HG03460 (cell line): ENCODE measurements at regions not wholly inside any gene's neighbourhood (a gene's known extent, or its start where the extent isn't known, plus 50 kb on each side); places are given as distances from the start of the nearest gene placed in this dataset.
"Not testable (repeated sequence)": the region's sequence is repeated elsewhere in the genome, so short reads cannot be mapped to it uniquely, and the experiment has no call there.

Experiments used
- ATAC-seq: cut with Tn5 transposase; IDR thresholded peaks from one replicate; pipeline ENCODE4 v1.9.1; 2021; ENCODE audit not compliant: unreplicated experiment

DNA sequence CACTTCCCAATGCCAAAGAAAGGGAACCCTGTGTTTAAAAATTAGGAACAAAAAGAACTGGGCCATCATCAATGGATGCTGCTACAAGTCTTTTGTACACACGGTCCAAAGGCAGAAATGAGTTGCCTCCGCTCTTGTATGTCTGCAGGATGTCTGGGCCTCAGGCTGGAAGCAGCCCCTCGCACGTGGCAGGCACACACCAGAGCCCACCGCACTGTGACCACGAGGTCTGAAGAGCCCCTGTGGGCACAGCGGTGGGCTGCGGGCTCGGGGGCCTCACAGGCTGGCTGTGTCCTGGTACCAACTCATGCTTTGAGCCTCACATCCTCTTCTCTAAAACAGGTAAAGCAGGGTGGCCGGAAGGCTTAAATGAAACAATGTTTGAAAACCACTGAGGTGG lies 309.3 kb downstream of the C16orf95 start:
- no peak for ATAC-seq

DNA sequence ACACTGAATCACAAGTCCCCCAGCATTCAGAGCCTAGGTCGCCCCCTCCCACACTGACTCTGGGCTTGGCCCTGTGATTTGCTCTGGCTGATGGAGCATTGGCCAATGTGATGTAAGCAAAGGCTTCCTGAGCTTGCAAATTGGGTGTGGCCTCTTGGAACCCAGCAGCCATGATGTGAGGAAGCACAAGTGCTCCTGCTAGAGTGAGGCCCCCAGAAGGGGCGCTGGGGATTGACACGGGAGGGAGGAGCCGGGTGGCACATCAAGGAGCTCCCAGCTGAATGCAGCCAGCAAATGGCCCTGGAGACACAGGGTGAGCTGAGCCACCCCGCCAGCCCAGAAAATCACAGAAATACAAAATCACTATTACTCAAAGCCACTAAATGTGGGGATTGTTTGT lies 308.5 kb downstream of the C16orf95 start:
- ATAC-seq: no peak

DNA sequence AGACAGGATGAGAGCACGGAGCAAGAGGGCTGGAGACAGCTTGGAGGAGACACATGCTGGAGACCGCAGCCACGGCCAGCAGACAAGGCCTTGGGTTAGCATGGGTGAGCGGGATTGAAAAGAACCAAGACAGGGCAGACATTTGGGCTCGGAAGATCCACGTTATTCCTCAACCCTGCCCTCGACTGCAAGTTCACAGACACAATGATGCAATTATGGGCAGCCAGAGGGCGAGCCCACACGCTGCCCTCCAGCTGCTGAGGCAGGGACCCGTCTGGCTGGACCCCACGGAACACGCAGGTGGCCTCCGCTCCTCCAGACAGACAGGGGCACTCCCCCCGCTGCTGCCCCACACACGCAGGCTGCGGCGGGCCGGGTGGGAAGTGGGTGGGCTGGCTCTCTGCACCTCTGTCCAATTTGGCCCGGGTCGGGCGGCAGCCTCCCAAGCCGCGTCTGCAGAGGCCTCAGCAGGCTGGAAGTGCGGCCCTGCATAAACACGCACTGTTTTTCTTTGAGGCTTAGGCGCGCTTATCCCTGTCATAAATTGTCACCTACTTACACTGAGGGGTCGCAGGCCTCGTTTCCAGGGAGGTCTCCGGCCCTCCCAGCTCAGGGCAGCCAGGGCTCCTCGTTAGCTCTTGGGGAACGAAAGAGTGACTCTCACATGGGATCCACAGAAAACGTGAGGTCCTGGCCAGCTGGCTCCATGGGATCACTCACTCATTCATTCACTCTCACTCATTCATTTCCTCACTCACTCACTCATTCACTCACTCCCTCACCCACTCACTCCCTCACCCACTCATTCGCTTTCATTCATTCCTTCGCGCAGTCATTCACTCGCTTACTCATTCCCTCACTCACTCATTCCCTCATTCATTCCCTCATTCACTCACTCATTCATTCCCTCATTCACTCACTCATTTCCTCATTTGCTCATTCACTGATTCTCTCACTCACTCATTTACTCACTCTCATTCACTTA lies 303.9 kb downstream of the C16orf95 start:
- ATAC-seq: no peak

DNA sequence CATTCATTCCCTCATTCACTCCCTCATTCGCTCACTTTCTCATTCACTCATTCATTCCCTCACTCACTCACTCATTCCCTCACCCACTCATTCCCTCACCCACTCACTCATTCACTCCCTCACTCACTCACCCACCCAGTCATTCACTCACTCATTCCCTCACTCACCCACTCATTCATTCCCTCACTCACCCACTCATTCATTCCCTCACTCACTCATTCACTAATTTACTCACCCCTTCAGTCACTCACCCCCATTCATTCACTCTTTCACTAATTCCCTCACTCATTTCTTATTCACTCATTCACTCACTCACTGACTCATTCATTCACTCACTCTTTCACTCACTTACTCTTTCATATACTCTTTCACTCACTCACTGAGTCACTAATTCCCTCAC lies 303.1 kb downstream of the C16orf95 start:
- no peak for ATAC-seq

DNA sequence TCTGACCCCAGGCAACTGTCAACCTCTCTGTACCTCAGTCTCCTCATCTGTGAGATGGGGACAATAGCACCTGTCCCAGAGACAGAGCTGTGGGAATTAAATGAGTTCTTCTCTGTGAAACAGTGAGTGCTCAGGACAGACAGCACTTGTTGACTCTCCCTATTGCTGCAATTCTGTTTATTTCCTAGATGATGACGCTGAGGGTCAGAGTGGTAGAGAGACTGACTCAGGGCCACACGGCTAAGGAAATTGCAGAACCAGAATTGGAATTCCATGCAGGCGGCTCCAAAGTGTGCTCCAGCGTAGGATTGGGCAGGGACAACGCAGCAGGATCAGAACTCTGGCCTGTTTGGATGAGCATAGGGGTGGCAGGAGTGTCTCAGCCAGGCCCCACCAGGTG lies 302.2 kb downstream of the C16orf95 start:
- ATAC-seq: no peak

DNA sequence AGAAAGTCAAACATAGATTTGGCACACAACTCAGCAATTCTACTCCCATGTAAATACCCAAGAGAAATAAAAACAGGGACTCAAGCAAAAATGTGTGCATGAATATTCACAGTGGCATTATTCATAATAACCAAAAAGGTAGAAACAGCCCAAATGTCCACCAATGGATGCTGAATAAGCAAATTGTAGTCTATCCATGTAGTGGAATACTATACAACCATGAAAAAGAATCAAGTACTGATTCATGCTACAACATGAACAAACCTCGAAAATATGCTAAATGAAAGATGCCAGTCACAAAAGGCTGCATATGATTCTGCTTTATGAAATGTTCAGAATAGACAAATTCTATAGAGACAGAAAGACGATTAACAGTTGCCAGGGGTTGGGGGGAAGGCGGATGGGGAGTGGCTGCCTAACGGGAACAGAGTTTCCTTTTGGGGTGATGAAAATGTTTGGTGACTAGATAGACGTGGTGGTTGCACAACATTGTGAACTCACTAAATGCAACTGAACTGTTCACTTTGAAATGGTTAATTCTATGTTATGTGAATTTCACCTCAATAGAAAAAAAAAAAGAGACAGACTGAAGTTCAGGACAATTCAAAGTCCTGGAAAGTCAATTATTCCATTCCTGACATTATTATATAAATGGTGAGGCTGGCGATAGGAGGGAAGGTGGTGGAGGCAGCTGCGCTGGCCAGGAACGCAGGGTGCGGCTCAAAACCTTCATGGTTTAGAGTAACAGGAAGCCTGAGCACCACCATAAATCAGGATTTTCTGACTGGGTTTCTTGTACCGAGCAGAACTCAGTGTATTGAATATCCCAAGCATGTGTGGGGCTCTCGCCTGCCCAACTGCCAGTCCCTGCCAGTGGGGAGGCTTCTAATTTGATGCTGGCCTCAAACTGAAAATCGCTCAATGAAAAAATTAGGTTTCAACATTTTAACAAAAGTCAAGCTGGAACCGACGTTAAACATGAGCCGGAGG lies 300.9 kb downstream of the C16orf95 start:
- ATAC-seq: no peak

DNA sequence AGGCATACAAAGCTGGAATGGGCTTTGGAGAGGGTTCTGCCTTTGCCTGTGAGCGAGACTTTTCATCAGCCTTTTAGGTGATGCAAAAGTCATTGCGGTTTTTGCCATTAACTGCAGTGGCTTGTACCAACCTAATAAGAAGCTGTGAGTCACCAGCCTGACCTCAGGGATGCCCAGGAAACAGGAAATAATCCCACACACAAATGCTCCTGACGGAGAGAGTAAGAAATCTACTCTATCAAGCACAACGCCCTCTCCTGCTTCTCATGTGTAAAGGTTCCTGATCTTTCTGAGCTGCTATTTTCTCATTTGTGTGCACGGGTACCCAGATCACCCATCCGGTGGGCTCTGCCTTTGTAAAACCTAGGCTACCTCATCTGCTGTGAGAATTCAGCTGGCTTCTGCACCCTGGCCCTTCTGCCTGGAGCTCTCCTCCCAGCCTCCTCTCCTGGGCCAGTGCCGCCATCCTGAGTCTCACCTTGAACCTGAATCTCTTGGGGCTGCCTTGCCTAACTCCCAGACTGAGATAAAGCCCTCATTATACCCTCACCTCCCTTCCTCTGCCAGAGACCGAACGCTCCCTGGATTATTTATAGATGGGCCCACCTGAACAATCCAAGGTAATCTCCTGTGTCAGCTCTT lies 299.7 kb downstream of the C16orf95 start:
- no peak for ATAC-seq

DNA sequence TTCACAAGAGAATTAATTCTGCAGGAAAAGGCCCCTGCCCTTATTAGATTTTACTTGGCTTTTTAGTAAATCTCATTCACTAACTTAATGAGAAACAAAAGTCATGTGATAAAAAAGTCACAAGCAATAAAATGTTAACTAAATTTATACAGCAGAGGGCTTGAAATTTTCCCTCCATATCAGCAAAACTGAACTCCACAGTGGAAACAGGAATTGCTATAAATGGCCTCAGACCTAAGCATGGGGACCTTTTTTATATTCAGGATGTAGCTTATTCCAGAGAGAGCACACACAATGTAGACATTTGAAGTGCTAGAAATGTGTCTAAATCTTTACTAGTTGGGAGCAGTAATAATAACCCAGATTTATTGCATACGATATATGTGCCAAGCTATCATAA lies 291.5 kb downstream of the C16orf95 start:
- no peak for ATAC-seq

DNA sequence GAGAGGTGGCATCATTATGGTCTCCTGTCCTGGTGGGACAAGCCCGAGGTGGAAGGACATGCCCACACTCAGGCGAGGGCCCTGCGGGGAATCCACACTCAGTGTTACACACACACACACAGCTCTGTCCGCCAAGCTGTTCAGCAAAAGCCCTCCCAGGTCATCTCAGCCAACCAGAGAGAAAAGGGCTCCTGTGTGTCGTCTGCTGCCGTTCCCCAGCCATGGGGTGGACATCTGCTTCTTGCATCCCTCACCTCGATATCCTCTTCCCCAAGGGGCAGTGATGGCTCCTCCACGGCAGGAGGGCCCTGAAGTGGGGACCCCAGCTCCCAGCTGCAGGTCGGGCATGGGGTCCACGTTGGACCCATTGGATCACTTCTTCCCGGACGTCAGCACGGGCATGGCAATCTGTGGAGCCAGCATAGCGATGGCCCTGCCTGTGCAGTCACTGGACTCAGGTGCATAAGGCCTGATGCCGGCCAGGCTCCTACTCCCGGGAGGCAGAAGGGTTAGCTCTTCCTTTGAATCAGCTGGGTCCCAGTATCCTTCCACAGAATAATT lies 290.1 kb downstream of the C16orf95 start:
- no peak for ATAC-seq

DNA sequence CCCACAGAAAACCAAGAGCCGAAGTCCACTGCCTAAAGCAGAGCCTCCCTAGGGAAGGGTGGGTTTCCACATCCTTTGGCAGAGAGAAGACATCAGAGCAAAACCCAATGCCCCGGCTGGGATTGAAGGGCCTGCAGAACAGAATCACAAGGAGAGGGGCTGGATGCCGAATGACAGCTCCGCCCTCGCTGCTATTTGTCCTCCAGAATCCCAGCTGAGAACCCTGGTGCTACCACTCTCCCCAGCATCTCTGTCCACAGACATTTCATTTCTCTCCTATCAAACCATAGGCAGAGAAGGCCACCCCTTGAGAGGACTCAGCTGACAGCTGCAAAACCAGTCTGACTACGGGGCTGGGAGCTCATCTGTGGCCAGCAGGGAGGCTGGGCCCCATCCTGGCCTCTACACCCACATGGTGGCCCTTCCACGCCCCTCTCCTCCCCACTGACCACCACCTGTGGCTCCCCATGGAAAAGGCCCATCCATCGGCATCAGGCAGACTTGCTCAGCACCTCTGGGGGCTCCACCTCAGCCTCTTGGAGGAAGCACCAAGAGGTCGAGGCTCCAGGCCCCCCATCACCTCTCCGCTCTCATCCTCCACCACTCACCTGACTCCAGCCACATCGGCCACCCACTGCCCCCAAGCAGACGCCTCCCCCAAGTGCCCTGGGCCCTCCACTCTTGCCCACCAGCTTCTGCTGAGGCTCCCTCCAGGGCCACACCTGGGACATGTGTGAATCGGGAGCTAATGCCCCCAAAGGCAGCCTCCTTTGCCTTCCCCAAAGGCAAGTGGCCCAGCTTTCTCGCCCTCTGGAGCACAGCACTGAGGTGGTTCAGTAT lies 288.5 kb downstream of the C16orf95 start:
- no peak for ATAC-seq

DNA sequence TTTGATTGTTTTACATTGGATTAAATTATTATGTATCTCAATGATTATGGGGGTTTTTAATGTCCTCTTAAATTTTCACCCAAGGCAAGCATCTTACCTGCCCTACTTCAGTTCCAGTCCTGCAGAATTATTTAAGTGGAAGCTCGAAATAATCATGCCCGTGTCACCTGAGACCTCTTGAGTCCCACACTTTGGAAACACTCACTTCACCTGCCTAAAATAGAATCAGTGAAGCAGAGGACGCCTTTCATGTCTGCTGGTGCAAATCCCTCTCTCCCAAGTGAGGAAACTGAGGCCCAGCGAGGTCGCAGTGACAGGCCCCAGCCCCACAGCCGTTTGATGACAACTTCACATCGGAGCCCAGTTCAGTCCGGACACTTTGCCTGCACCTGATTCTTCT lies 284.6 kb downstream of the C16orf95 start:
- no peak for ATAC-seq

DNA sequence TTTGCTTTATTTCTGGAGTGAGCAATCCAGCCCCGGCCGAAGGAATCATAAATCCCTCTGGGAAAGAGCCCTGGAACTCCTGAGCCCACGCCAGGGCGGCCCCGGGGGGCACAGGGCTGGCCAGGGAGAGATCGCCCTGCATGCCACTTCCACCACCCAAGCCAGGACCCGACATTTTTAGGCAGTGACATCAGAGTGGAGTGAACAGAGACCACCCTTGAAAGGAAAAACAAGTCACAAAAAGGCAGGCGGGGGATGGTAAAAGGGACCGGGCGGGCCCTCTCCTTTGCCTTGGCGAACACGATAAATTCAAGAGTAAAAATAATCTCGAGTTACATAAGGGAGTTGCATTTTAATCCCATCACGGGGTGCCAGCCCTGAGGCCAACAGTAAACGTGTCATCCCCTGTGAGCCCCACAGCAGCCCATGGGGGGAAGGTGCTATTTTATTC lies 284.1 kb downstream of the C16orf95 start:
- no peak for ATAC-seq

DNA sequence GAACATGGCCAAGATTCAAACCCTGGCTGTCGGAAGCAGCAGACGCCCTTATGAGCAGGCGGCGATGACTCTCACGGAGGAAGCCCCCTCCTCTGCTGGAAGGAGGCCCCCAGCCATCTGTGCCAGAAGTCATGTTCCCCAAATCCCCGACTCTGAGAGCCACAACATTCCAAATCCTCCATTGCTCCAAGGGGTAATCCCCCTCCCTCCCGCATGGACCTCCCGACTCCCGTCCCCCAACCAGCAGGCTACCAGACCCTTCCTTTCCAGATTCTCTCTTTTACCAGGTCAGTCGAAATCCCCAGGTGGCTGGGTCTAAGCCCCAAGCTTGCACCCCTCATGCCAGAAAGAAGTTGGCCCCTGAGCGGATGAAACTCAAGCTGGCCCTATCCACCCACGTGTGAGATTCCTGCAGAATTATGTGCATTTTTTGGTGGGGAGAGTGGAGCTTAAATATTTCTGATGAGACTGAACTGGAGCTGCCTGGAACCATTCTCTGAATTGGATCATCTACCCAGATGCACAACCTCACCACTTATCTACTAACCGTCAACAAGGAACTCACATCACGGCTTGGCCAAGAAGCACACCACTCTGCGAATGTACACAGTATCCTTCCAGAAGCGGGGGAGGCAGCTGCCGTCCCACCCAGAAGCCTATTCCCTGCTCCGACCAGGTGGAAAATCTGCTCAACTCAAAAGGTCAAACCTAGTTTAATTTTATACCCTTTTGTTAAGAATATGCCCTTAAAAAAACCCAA lies 283.5 kb downstream of the C16orf95 start:
- ATAC-seq: no peak

DNA sequence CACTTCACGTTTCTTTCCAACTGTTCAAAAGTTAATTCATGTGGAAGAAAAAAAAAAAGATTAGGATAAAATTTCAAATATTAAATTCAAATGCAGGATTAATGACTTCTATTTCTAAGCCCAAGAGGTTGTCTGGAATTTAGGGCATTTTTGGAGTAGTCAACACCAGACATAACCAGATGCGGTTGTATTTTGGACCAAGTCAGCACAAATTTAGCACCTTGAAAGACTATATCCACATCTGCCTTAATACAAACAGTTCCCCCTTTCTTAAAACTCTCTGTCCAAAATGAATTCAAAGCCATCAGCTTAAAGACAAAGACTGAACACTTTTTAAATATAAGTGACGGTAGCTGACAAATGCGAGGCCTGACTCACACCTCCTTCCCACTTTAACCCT lies 282.9 kb downstream of the C16orf95 start:
- ATAC-seq: no peak

DNA sequence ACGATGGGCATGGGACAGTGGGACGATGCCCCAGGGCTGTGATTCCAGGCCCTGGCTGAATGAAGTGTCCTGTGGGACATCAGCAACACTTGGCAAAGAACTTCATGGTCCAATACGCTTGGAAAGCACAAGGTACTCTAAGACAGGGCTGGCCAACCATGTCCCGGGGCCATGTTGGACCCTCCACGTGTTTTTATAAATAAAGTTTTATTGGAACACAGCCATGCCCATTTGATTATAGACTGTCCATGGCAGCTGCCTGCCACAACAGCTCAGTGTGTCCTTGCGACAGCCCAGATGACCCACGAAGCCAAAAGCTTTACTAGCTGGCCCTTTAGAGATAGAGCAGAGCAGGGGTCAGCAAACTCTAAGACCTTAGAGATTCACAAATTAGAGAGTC lies 282.1 kb downstream of the C16orf95 start:
- ATAC-seq: no peak

DNA sequence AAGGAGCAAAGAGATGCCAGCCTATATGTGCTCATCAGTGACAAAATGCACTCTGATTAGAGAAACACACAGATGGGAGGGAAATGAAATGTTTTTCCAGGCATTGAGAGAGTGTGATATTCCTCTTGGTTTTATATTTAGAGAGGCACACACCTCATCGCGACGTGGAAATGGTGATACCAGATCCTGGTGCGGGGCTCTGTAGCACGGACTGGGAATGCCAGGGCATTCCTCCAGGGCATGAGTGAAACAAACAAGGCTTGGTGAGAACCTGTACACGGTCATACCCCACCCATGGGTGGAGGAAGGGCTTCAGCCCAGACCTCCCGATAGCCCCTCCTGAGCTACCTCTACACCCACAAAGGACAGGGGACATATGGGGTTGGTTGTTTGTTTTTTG lies 280.2 kb downstream of the C16orf95 start:
- no peak for ATAC-seq

DNA sequence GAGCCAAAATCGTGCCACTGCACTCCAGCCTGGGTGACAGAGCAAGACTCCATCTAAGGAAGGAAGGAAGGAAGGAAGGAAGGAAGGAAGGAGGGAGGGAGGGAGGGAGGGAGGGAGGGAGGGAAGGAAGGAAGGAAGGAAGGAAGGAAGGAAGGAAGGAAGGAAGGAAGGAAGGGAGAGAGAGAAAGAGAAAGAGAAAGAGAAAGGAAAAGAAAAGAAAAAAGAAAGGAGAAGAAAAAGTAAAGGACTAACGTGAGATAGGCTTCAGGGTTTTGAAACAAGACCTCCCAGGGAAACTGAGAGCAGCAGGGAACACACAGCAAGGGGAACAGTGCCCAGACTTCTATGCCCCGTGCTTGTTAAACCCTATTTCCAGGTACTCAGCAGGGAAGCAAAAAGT lies 278.7 kb downstream of the C16orf95 start:
- not testable (repeated sequence) for ATAC-seq

DNA sequence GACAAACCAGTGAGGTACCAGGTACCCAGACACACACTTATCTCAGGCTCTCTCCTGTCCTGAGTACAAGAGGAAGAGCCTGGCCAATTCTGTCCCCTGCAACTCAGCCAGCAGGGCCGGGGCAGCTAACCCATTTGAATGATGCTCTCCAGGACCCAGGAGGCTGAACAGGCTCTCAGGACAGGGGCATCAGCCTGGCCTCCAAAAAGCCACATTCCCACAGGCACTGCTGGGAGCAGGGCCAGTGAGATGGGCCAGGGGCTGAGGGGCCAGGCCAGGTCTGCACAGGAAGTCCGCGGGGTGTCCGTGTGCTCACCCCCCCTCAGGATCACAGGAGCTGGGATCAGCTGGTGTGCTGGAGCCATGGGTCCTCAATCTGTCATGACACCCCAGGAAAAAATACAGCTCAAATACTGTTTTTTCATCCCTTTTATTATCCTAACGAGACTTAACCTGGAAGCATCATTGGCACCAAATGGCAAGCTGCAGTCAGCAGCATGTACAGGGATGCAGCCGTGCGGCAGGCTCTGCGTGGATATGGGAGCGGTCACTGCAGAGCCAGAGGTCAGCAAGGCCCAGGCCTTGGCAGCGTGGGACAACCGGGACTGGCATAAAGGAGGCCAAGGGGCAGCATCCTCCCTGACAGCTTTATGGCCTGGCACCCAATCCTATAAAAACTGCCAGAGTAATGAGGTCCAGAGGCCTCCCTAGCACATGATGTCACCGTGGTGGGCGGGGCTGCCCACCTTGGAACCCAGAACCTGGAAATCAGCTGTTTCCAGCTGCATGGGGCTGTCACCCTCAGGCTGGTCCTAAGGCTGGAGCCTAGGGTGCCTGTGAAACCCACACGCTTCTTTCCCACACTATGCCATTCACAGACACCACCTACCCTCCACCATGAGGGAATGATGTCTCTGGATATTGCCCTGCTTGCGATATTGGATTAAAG lies 276.7 kb downstream of the C16orf95 start:
- ATAC-seq: no peak
